Activated CD4-positive, alpha-beta memory T cell treated with anti-CD3 and anti-CD28 coated beads for 36 hours (primary cell): ENCODE measurements at regions not wholly inside any gene's neighbourhood (a gene's known extent, or its start where the extent isn't known, plus 50 kb on each side); places are given as distances from the start of the nearest gene placed in this dataset.

ENCODE experiments used
- CTCF ChIA-PET: fragments of 350-600 bp; sonication (Branson Sonifier 250); formaldehyde crosslinking; loops from one replicate; lab custom pipeline; 2021; ENCODE audit warnings: antibody characterized with exemption, inconsistent platforms; lab: Charles Lee
- POLR2A ChIA-PET: fragments of 350-600 bp; sonication (Branson Sonifier 250); formaldehyde crosslinking; loops from one replicate; lab custom pipeline; 2021; ENCODE audit warnings: antibody characterized with exemption; lab: Charles Lee
- DNase-seq: peaks from one replicate; pipeline ENCODE4 v3.0.0-alpha.2; 2020
- H3K27ac Mint-ChIP-seq: one replicate; pipeline ENCODE4 v1.8.0; 2021; ENCODE audit warnings: mixed read lengths
- H3K27me3 Mint-ChIP-seq: one replicate; pipeline ENCODE4 v1.8.0; 2021; ENCODE audit warnings: mixed read lengths
- H3K36me3 Mint-ChIP-seq: one replicate; pipeline ENCODE4 v1.8.0; 2021; ENCODE audit warnings: mixed read lengths
- H3K4me1 Mint-ChIP-seq: one replicate; pipeline ENCODE4 v1.8.0; 2021; ENCODE audit warnings: low read depth, mixed read lengths
- H3K4me3 Mint-ChIP-seq: one replicate; pipeline ENCODE4 v1.8.0; 2021; ENCODE audit warnings: mild to moderate bottlenecking, mixed read lengths
- H3K9me3 Mint-ChIP-seq: one replicate; pipeline ENCODE4 v1.8.0; 2021; ENCODE audit warnings: mixed read lengths
- intact Hi-C: fragments of 100-400 bp; cut with micrococcal nuclease; formaldehyde crosslinking; loops from one replicate; pipeline ENCODE4 v1.15.1; 2023

DNA sequence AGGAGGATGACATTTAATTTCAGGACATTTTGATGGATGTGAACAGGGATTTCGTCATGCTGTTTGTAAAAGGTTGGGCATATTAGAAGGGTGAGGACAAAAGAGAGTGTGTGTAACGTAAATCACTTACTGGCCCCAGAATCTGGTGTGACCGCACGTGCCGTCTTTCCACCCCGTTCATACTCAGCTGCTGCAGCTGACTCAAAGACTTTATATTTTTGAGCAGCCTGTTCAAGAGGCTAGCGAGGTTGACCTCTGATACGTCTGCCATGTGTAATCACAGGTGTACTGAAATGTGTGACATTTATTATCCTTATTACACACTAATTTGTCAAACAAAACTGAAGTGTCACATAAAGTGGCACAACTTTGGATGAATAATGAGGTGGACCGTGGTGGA, 66.5 kb upstream of the ERRFI1 start:
- no peak overlapping the region for H3K4me3 Mint-ChIP-seq
- DNase-seq, result no peak
- no peak overlapping the region for H3K27ac Mint-ChIP-seq
- peaks cover 50% of the 10 kb centered on the region for H3K4me1 Mint-ChIP-seq
- CTCF ChIA-PET, result no interaction called here
- POLR2A ChIA-PET, result no interaction called here
- no peaks in the 10 kb centered on the region for H3K36me3 Mint-ChIP-seq
- H3K27me3 Mint-ChIP-seq, result peaks cover 9% of the 10 kb centered on the region
- intact Hi-C loops, result loop anchor here (10.0 kb wide), 1 partner anchor 148 kb away; the partner anchor contains the start of gene TNFRSF9
- H3K9me3 Mint-ChIP-seq, result no peaks in the 10 kb centered on the region

DNA sequence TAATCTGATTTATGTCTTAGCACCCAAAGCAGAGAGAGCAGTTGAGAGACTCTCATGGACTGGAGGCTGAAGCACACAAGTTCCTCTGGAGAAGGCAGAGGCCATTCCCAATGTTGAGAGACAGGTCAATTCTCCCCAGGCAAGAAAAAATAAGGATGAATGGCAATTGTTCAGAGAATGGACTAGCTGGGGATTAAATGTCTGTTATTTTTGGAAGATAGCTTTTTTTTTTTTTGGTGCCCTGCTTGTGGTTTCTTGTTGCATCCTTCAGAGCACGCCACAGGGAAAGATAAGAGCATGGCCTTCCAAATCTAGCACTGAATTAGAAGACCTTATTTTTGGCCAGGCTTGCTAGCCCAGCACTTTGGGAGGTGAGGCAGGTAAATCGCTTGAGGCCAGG, 65.6 kb upstream of the ERRFI1 start:
- POLR2A ChIA-PET, result no interaction called here
- no peak for DNase-seq
- no peak overlapping the region for H3K4me3 Mint-ChIP-seq
- peaks cover 9% of the 10 kb centered on the region for H3K27me3 Mint-ChIP-seq
- H3K36me3 Mint-ChIP-seq, result no peaks in the 10 kb centered on the region
- H3K9me3 Mint-ChIP-seq, result no peaks in the 10 kb centered on the region
- intact Hi-C loops, result loop anchor here (10.0 kb wide), 1 partner anchor 147 kb away; the partner anchor contains the start of gene TNFRSF9
- no peak overlapping the region for H3K27ac Mint-ChIP-seq
- H3K4me1 Mint-ChIP-seq, result peaks cover 41% of the 10 kb centered on the region
- CTCF ChIA-PET, result no interaction called here

DNA sequence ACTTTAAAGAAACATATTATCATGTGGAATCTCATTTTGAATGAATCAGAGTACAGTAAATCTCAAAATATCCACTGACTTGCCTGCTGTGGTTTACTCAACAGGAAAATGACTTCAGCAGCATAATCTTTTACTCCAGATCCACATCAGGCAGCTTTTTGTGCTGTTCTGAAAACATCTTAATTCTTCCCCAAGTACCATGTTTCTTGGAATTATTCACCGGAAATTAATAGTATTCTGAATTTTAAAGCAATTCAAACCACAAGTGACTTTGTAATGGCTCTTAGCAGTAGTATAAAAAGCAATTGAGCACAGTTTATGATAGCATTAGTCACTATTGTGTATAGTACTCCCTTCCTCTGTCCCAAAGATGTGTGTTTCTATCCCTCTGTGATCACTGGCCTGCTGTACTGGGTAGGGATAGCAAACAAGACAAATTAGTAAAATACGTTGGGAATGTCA, 64.2 kb upstream of the ERRFI1 start:
- H3K27ac Mint-ChIP-seq, result peak overlapping the region; percentile 56
- no peak for DNase-seq
- H3K27me3 Mint-ChIP-seq, result peaks cover 9% of the 10 kb centered on the region
- no peak overlapping the region for H3K4me3 Mint-ChIP-seq
- H3K36me3 Mint-ChIP-seq, result no peaks in the 10 kb centered on the region
- intact Hi-C loops, result loop anchor here (10.0 kb wide), 1 partner anchor 145 kb away; the partner anchor contains the start of gene TNFRSF9
- CTCF ChIA-PET, result no interaction called here
- H3K9me3 Mint-ChIP-seq, result no peaks in the 10 kb centered on the region
- POLR2A ChIA-PET, result interaction anchor here (1.0 kb wide), 1 partner anchor 12 kb away, joined by 3 read pairs; no protein-coding TSS in a partner anchor
- peaks cover 28% of the 10 kb centered on the region for H3K4me1 Mint-ChIP-seq

DNA sequence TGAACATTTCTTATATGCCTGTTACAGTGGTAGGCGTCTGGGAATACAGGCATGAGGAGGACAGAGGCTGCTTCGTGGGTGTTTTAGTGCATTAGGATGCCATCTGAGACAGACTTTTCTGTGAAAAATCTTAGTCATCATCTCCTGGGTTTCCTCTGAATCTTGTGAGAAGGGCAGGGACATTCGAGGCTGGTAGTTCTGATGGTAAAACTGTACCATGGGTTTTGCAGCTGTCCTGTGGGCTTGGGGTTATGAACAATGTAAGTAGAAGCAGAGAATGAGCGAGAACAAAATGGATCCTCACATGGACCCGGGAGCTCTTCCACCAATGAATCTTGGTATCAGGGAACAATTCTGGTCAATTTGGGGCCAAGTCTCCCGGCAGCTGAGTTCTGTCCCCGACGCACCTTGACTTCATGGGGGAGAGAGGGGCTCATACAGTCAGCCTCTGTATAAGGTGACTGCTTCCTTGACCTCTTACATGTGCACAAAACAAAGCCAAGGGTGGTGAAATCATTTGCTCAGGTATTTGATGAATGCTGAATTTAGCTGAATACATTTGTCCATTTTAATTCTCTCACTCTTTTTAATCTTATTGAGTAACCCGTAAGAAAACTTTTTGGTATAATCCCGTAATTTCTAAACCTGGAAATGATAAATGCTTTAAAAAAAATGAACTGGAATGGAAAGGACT, 63.6 kb upstream of the ERRFI1 start:
- POLR2A ChIA-PET, result no interaction called here
- Mint-ChIP-seq H3K27me3 (peaks cover 11% of the 10 kb centered on the region), H3K27ac (peak overlapping the region; percentile 13), H3K36me3 (no peaks in the 10 kb centered on the region), H3K4me1 (peaks cover 22% of the 10 kb centered on the region), H3K9me3 (no peaks in the 10 kb centered on the region), H3K4me3 (no peak overlapping the region)
- CTCF ChIA-PET, result interaction anchor here (0.9 kb wide), 1 partner anchor 11 kb away, joined by 3 read pairs; no protein-coding TSS in a partner anchor
- DNase-seq, result peak; percentile 27
- intact Hi-C loops, result loop anchor here (10.0 kb wide), 1 partner anchor 145 kb away; the partner anchor contains the start of gene TNFRSF9

DNA sequence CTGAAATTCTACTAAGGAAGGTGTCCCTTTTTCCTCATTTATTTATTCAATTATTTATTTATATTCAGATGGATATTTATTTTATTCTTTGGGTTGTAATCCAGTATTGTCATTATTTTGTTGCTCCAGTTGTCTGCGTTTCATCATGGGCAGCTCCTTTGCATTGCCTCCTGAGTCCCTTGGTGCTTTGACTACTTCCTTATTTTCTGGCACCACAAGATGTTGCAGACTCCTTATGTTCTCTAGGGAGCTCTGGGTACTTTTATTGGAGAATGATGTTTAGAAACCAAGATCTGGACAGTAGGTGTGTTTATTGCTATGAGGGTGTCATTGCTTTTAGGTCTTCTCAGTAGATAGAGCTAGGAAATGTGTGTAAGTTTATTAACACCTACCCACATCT, 59.9 kb upstream of the ERRFI1 start:
- Mint-ChIP-seq H3K4me1 (peaks cover 15% of the 10 kb centered on the region), H3K36me3 (no peaks in the 10 kb centered on the region), H3K27ac (no peak overlapping the region), H3K4me3 (no peak overlapping the region), H3K9me3 (no peaks in the 10 kb centered on the region), H3K27me3 (peaks cover 4% of the 10 kb centered on the region)
- ChIA-PET CTCF (no interaction called here), POLR2A (no interaction called here)
- intact Hi-C loops, result no loop called here
- DNase-seq, result no peak

DNA sequence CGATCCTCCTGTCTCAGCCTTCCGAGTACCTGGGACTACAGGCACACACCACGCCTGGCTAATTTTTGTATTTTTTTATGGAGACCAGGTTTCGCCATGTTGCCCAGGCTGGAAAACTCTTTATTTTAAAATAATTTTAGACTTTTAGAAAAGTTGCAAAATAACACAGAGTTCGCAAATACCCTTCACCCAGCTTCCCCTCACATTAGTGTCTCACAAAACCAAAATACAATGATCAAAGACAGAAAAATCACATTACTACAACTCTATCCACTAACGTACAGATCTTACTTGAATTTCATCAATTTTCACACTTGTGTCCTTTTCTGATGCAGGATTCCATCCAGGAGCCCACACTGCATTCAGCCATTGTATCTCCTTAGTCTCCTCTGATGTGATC, 58.8 kb upstream of the ERRFI1 start:
- intact Hi-C loops, result no loop called here
- CTCF ChIA-PET, result interaction anchor here (1.0 kb wide), 1 partner anchor 764 kb away, joined by 3 read pairs; no protein-coding TSS in a partner anchor

DNA sequence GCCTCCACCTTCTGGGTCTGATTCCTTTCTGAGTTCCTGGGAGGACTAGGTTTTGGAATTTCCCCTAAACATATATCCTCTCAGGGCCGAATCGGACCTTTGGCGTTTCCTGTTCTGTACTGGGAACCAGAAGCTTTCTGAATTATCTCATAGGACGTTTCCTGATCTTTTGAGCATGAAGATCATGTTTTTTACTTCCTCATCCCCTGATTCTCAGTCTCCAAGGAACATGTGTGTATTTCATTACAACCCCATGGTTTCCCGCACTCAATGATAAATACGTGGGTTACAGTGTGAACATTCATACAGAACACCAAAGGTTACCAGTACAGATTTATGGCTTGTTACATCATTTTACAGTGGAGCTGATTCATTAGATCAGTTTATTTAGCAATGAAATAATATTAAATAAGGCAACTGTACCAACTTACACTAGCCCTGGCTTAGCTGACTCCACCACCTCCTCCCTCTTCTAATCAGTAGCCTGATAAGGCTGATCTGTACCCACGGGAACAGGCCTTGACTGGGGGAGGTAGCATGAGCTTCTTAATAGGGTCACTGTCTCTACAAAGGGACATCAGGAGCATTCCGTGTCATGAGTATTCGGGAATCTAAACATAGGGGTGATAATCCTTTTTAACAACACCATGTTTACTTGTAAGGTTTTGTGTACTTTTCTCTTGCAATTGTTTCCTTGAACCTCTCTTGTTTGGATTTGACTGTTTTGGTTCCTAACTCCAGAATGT, 57.8 kb upstream of the ERRFI1 start:
- Mint-ChIP-seq H3K36me3 (no peaks in the 10 kb centered on the region), H3K4me1 (no peaks in the 10 kb centered on the region), H3K27ac (no peak overlapping the region), H3K27me3 (peaks cover 2% of the 10 kb centered on the region), H3K9me3 (no peaks in the 10 kb centered on the region), H3K4me3 (no peak overlapping the region)
- ChIA-PET CTCF (interaction anchor here (0.6 to 1.0 kb wide), 2 partner anchors 59 to 765 kb away, joined by 3 read pairs; no protein-coding TSS in a partner anchor), POLR2A (no interaction called here)
- no peak for DNase-seq
- intact Hi-C loops, result no loop called here

More for the DNA sequence above, 58.8 kb upstream of the ERRFI1 start:
- H3K9me3 Mint-ChIP-seq, result no peaks in the 10 kb centered on the region
- H3K4me3 Mint-ChIP-seq, result no peak overlapping the region
- no peak overlapping the region for H3K27ac Mint-ChIP-seq
- H3K36me3 Mint-ChIP-seq, result no peaks in the 10 kb centered on the region
- POLR2A ChIA-PET, result no interaction called here
- H3K4me1 Mint-ChIP-seq, result peaks cover 9% of the 10 kb centered on the region
- DNase-seq, result no peak
- H3K27me3 Mint-ChIP-seq, result peaks cover 2% of the 10 kb centered on the region

DNA sequence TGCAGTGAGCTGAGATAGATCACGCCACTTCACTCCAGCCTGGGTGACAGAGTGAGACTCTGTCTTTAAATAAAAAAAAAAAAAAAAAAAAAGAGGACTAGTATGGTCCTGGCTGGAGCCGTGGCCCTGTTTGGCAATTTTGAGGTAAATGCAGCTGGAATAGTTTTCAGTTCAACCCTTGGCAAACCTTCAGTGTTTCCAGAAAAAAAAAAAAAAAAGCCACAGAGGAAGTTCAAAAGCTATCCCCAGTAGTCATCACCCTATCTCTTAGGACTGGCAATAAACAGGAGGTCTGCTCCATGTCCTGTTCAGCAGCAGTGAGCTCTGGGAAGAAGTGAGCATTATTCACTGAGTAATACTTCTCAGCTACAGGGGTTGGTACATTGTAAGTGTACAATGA, 56.8 kb upstream of the ERRFI1 start:
- Mint-ChIP-seq H3K4me1 (peaks cover 7% of the 10 kb centered on the region), H3K4me3 (no peak overlapping the region), H3K27ac (no peak overlapping the region), H3K9me3 (no peaks in the 10 kb centered on the region), H3K27me3 (peaks cover 2% of the 10 kb centered on the region), H3K36me3 (no peaks in the 10 kb centered on the region)
- CTCF ChIA-PET, result no interaction called here
- intact Hi-C loops, result no loop called here
- no peak for DNase-seq
- POLR2A ChIA-PET, result interaction anchor here (0.6 kb wide), 1 partner anchor 83 kb away, joined by 4 read pairs; no protein-coding TSS in a partner anchor

DNA sequence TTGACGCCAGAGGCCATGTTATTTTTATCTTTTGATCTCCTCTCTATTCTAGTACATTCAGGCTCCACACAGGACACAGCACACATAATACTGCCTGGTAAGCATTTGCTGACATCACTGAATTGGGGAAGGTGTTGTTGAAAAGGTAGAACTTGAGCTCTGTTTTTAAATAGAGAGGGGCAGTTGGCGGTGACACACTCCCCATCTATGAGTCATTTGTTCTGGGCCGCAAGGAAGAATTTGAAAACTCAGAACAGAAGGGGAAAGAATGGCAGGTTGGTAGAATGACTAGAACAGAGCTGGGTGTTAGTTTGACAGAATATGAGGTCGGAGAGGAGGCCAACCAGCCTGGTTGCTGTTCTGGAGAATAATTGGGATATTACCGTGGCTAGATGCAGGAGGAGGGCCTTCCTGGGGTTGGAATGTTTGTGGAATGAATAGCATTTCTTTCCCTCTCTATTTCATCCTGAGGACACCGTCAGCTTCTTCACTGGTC, 52.1 kb upstream of the ERRFI1 start:
- no peaks in the 10 kb centered on the region for H3K36me3 Mint-ChIP-seq
- peaks cover 7% of the 10 kb centered on the region for H3K4me1 Mint-ChIP-seq
- CTCF ChIA-PET, result interaction anchor here (0.9 to 1.0 kb wide), 2 partner anchors 64 to 176 kb away, joined by 3 to 4 read pairs; no protein-coding TSS in a partner anchor
- DNase-seq, result peak; percentile 22
- H3K27me3 Mint-ChIP-seq, result peaks cover 5% of the 10 kb centered on the region
- H3K27ac Mint-ChIP-seq, result no peak overlapping the region
- intact Hi-C loops, result no loop called here
- H3K9me3 Mint-ChIP-seq, result no peaks in the 10 kb centered on the region
- POLR2A ChIA-PET, result no interaction called here
- no peak overlapping the region for H3K4me3 Mint-ChIP-seq

DNA sequence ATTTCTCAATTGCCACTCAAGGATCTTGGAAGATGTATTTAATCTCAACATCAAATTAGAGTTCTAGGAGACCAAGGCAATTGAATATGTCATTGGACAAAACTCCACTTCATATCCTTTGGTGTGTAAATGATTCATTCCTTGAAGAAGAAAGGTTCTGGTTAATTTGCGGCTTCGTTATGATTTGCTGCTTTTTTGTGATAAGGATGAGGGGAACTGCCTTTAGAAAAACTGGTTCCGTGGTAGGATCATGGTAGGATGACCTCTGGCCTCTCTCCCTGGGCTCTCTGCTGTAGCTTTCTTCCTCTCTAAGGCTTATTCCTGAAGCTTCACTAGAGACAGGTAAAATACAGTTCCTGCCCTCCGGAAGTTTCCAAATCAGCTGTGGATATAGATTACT, 51.5 kb upstream of the ERRFI1 start:
- Mint-ChIP-seq H3K27ac (no peak overlapping the region), H3K4me3 (no peak overlapping the region), H3K4me1 (peaks cover 7% of the 10 kb centered on the region), H3K36me3 (no peaks in the 10 kb centered on the region), H3K27me3 (peaks cover 5% of the 10 kb centered on the region), H3K9me3 (no peaks in the 10 kb centered on the region)
- CTCF ChIA-PET, result no interaction called here
- intact Hi-C loops, result no loop called here
- POLR2A ChIA-PET, result interaction anchor here (0.6 kb wide), 1 partner anchor 20 kb away, joined by 3 read pairs; no protein-coding TSS in a partner anchor
- DNase-seq, result no peak

DNA sequence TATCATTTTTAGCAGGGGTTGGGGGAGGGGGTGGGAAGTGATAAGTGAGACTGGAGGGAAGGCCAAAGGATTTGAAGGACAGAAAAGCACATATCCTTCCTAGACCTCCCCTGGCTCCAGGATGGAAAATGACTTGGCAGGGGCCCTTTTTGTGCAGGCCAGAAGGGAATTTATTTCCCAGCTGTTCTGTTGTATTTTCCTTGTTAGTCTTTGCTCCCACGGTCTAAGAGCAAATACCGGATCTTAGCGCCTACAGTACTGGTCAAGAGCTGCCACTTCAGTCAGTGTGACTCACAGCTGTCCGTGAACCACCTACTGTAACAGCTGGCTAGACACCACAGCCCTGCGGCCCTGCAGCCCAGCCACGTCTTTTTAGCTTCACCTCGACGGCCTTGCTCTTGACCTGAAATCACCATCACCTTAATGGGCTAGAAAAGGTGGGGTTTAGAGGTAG, 51.0 kb upstream of the ERRFI1 start:
- H3K9me3 Mint-ChIP-seq, result no peaks in the 10 kb centered on the region
- CTCF ChIA-PET, result no interaction called here

DNA sequence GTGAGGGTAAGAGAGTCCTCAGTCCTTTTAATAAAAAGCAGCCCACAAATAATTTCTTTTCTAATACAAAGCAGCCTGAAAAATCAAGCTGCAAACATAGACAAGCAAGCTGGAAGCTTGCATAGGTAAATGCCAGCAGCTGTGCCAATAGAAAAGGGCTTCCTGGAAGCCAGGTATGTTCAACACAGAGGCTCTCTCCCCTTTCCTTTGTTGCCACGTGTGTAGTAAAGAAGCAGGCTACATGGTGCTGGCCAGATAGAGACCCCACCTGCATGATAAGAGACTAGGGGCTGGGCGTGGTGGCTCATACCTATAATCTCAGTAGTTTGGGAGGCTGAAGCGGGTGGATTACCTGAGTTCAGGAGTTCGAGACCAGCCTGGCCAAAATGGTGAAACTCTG, 50.1 kb upstream of the ERRFI1 start:
- H3K4me3 Mint-ChIP-seq, result no peak overlapping the region
- no peak for DNase-seq
- H3K27ac Mint-ChIP-seq, result no peak overlapping the region
- intact Hi-C loops, result no loop called here
- H3K27me3 Mint-ChIP-seq, result peaks cover 5% of the 10 kb centered on the region
- ChIA-PET CTCF (no interaction called here), POLR2A (no interaction called here)
- H3K36me3 Mint-ChIP-seq, result no peaks in the 10 kb centered on the region
- H3K9me3 Mint-ChIP-seq, result no peaks in the 10 kb centered on the region
- H3K4me1 Mint-ChIP-seq, result peaks cover 7% of the 10 kb centered on the region

More for the DNA sequence above, 51.0 kb upstream of the ERRFI1 start:
- peaks cover 7% of the 10 kb centered on the region for H3K4me1 Mint-ChIP-seq
- POLR2A ChIA-PET, result interaction anchor here (0.6 kb wide), 1 partner anchor 19 kb away, joined by 3 read pairs; no protein-coding TSS in a partner anchor
- H3K27me3 Mint-ChIP-seq, result peaks cover 5% of the 10 kb centered on the region
- intact Hi-C loops, result no loop called here
- no peak overlapping the region for H3K4me3 Mint-ChIP-seq
- H3K36me3 Mint-ChIP-seq, result no peaks in the 10 kb centered on the region
- no peak for DNase-seq
- H3K27ac Mint-ChIP-seq, result no peak overlapping the region
